NCI-H1930 (cell line): ENCODE measurements at regions not wholly inside any gene's neighbourhood (a gene's known extent, or its start where the extent isn't known, plus 50 kb on each side); places are given as distances from the start of the nearest gene placed in this dataset.
A peak's percentile ranks its signal among the peaks of the same experiment; 100 is the strongest.

ENCODE experiments used
- DNase-seq, 2 experiments: peaks; one replicate each; lab custom pipeline; 2025; lab: John Stamatoyannopoulos, UW

GRCh38 chr6:14735956-14736486 lies 509.8 kb upstream of the JARID2 start:
- no peak for DNase-seq

DNA sequence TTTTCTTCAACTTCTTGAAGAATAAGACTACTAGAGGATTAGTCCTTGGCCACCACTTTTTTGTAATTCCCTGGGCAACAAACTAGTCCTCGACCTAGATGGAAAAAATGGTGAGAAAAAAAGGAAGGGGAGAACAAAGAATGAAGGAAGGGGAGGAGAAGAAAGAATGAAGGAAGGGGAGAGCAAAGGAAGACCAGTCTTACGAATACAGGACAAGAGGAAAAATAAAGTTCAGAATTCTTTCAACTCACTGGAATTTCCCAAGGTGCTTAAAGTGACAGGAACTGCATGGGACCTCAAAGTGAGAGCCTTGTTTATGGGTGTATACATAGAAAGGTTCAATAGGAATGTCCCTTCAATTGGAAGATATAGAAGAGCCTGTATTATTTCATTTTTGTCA lies 509.3 kb upstream of the JARID2 start:
- DNase-seq: no peak

DNA sequence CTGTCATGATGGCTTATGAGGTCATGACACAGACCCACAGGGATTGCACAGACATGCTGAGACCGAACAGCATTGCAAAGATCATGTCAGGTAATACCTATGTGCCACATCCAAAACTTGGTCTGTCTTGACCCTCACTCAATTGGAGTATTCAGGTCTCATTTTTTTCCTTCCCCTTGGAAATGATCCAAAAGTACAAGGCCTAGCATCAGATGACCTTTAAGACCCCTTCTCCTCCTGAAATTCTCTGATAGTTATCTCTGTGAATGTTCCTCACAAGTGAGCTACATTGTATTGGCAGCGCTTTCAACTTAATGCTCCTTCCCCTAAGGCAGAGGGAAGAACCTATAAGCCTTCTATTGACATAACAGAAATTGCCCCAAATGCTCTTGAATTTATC lies 507.4 kb upstream of the JARID2 start:
- DNase-seq: no peak

- no peak for DNase-seq
Observed at GRCh38 chr6:14738933-14739332, 506.9 kb upstream of the JARID2 start.

DNA sequence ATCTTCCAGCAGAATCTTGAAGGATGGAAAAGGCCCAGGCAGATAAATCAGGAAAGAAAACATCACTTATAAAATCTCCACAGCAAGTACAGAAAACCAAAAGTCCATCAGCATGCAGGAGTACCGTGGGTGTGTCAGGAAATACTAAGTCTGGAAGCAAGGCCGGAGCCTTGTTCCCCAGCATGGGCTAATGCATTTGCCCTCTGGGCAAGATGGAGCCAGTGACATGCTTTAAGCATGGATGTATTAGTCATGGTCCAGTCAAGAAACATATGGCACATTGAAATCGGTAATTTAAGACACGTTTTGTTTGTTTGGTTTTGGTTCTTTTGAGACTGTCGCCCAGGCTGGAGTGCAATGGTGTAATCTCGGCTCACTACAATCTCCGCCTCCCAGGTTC lies 506.0 kb upstream of the JARID2 start:
- no peak for DNase-seq

- no peak for DNase-seq
Observed at GRCh38 chr6:14742171-14742570, 503.7 kb upstream of the JARID2 start.

GRCh38 chr6:14742680-14743079 lies 503.2 kb upstream of the JARID2 start:
- DNase-seq: no peak

DNA sequence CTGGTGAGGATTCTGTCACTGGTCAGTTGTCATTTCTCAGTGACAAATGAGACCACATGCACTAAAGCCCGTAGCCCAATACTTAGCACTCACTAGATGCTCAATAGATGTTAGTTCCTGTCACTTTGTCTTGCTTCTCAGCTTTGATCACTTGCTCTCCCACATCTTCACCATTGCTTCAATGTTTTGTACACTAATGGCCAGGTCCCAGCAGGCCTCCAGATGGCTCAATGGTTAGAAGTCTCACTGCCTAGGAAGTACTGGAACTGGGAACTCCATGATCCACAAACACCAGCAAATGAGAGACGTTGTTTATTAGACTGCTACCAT lies 502.8 kb upstream of the JARID2 start:
- DNase-seq: no peak

DNA sequence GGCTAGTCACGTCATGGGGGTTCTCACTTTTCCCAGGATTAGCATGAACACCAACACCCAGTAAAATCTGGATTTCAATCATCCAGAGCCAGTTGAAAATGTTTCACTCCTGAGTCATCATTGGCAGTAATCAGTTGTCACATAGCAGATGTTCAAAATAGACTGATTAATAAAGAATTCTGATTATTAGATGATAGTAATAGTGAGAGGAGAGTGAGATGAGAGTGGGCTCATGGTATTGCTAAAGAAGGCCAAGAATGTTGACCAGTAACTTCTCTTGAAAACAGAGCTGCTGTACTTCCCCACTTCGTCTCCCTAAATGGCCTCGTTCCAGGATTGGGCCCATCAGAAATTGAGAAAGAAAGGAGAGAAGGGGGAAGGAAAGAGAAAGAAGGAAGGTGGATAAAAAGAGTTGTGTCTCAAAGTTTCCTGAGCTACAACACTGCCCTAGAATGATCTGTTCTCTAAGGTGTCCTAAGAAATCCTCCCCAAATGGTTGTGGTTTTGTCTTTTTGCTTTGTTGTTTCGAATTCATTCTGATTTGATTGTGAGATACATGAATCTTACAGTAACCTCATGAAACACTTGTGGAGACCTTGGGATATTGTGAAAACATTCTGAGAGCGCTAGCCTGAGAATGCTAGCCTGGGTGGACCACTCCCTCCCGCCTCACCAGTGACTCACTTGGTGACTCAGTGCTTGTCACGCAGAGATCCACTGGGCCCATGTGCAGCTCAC lies 502.2 kb upstream of the JARID2 start:
- DNase-seq: no peak

DNA sequence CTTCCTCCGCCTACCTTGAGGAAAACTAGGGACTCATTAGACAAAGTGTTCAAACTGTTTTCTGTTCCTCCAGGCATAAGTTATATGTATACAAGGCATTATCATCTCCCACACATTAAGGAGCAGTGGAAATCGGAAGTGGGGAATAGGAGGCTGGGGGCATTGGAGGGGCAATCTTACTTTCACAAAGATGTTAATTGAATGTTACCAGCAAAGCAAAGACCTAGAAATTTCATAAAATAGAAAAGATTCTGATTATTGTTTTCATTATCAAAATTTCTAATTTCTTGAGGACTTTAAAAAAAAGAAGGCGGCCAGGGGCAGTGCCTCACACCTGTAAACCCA lies 501.7 kb upstream of the JARID2 start:
- DNase-seq: no peak

- DNase-seq: no peak
Observed at GRCh38 chr6:14746139-14746837, 499.6 kb upstream of the JARID2 start.

DNA sequence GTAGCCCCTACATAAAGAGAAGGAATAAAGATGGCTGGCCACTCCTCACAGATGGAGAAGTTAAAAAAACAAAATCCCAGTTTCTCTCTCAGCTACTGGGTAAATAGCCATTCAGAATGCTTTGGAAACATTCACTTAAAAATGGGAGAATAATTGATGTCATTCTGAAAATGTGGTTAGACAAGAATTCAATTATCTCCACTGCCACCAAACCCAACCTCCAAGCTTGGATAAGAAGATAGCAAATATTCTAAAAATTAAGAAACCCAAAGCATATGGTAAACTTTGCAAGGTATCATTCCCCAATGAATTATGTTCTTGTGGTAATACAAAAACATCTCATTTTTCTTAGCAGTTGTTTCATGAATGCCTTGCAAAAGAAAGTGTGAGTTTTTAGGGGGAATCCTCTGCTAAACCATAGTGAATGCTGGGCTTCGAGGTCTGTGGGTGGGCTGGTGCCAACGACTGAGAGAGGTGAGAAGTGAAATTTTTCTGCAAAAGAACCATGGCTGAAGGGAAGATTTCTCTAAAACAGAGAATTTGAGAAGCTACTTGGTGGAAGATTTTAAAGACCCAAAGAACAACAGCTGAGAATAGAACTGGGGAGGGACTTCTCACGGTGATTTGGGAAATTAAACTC lies 497.9 kb upstream of the JARID2 start:
- no peak for DNase-seq

- no peak for DNase-seq
Observed at GRCh38 chr6:14748679-14749078, 497.2 kb upstream of the JARID2 start.

GRCh38 chr6:14750059-14750661 lies 495.7 kb upstream of the JARID2 start:
- DNase-seq: no peak

- no peak for DNase-seq
Observed at GRCh38 chr6:14751645-14752175, 494.2 kb upstream of the JARID2 start.

DNA sequence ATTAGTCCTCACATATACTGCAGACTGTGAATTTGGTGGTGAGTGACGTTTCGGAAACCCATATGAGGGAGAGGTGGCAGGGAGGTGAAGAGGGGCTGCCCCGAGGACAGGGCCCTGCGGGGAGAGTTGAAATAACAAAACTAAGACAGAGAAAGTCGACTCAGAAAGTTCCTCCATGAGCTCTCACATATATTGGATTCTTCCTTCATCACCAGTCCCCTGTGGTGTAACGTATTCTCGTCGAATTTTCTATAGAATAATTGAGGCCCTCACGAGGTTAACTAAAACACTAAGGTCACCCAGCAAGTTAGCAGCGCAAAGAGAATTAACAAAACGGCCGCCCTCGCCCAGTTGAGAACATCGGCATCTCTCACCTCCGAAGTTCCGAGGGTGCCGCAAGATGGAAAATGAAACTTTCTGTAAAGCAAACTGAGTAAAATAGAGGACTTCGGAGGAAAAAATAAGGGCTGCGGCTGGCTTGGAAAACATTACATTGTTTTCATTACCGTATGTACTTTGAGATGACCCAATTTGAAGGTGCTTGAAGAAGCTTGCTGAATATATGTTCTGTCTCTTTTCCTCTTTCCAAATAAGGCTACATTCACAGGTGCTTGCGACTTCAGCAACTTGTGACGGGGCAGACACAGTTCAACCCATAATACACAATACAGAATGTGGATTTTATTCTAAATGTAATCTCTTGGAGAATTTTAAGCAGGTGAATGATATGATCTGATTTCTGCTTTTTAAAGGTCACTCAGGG lies 490.9 kb upstream of the JARID2 start:
- no peak for DNase-seq

- no peak for DNase-seq
Observed at GRCh38 chr6:14756340-14756739, 489.5 kb upstream of the JARID2 start.

GRCh38 chr6:14757014-14757413 lies 488.9 kb upstream of the JARID2 start:
- DNase-seq: no peak

GRCh38 chr6:14757418-14757817 lies 488.5 kb upstream of the JARID2 start:
- no peak for DNase-seq

DNA sequence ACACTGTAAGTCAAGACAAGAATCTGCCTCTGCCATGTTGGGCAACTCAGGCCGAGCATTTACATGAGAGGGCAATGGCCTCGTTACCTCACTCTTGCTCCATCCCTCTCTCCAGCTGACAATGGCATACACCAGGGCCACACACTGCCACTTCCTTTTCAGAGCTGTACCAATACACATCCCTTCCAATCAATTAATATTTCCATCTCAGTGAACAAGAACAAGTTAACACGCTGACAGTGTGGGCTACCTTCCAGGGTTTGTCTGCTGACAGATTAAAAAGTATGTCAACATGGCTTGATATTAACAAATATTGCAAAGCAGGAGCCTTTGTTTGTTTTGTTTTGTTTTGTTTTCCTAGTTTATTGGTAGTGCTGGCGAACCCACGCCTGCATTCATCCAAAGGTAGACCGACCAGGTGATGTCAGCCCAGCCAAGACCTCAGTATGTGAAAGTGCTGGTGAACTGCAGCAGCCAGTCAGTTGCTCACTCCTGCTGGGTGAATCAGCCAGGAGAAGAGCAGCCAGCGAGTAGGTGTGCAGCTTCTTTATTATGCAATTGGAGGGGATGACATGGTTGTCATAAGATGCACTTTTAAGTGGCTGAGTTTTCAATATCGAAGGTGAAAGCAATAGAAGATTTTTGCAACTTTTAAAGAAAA lies 487.3 kb upstream of the JARID2 start:
- DNase-seq: peak in 1 of 2 experiments; percentile 26

- no peak for DNase-seq
Observed at GRCh38 chr6:14759976-14760672, 485.7 kb upstream of the JARID2 start.
